Bronchial epithelial cell (primary cell): ENCODE measurements at regions not wholly inside any gene's neighbourhood (a gene's known extent, or its start where the extent isn't known, plus 50 kb on each side); places are given as distances from the start of the nearest gene placed in this dataset.

ENCODE experiments used
- DNase-seq: peaks from one replicate; pipeline ENCODE4 v3.0.0-alpha.2; 2010; ENCODE audit warnings: low read depth
- FAIRE-seq: peaks from 2 replicates; lab custom pipeline; 2011; peaks lifted over from hg19 to GRCh38; lab: Jason Lieb, UNC
- H3K27me3 ChIP-seq: 2 replicates; pipeline ENCODE4 v1.5.1; 2011; ENCODE audit warnings: low read length; ENCODE audit not compliant: control insufficient read depth, insufficient read depth
- H3K36me3 ChIP-seq: 2 replicates; pipeline ENCODE4 v1.5.1; 2011; ENCODE audit warnings: low read length; ENCODE audit not compliant: control insufficient read depth, insufficient read depth
- H3K4me3 ChIP-seq: 2 replicates; pipeline ENCODE4 v1.5.1; 2011; ENCODE audit warnings: mild to moderate bottlenecking, low read depth, low read length, control low read depth
- CTCF ChIP-seq: IDR thresholded peaks from 2 replicates; pipeline ENCODE4 v1.5.1; 2011; ENCODE audit warnings: mild to moderate bottlenecking, moderate library complexity, low read length, control low read depth, inconsistent platforms; ENCODE audit not compliant: insufficient read depth, severe bottlenecking

GRCh38 chr3:117691526-117691925, 981.9 kb downstream of the TUSC7 start:
- H3K36me3 ChIP-seq, result no peaks in the 10 kb centered on the region
- H3K27me3 ChIP-seq, result no peaks in the 10 kb centered on the region
- DNase-seq (no peak), FAIRE-seq (peak; percentile 7)
- no peak for TF ChIP-seq CTCF
- H3K4me3 ChIP-seq, result no peak overlapping the region

GRCh38 chr3:117692416-117692995, 982.9 kb downstream of the TUSC7 start:
- H3K36me3 ChIP-seq, result no peaks in the 10 kb centered on the region
- no peak overlapping the region for H3K4me3 ChIP-seq
- no peak for TF ChIP-seq CTCF
- H3K27me3 ChIP-seq, result no peaks in the 10 kb centered on the region
- DNase-seq, result peak; percentile 72
- no peak for FAIRE-seq

- Histone ChIP-seq H3K4me3 (no peak overlapping the region), H3K27me3 (no peaks in the 10 kb centered on the region), H3K36me3 (no peaks in the 10 kb centered on the region)
- no peak for FAIRE-seq
- DNase-seq, result peak; percentile 3
- no peak for TF ChIP-seq CTCF
These were observed 985.7 kb downstream of the TUSC7 start for GRCh38 chr3:117695321-117695720.

- FAIRE-seq (no peak), DNase-seq (no peak)
- Histone ChIP-seq H3K36me3 (no peaks in the 10 kb centered on the region), H3K4me3 (no peak overlapping the region), H3K27me3 (no peaks in the 10 kb centered on the region)
- no peak for TF ChIP-seq CTCF
These were observed 986.5 kb downstream of the TUSC7 start for GRCh38 chr3:117695871-117696645.

DNA sequence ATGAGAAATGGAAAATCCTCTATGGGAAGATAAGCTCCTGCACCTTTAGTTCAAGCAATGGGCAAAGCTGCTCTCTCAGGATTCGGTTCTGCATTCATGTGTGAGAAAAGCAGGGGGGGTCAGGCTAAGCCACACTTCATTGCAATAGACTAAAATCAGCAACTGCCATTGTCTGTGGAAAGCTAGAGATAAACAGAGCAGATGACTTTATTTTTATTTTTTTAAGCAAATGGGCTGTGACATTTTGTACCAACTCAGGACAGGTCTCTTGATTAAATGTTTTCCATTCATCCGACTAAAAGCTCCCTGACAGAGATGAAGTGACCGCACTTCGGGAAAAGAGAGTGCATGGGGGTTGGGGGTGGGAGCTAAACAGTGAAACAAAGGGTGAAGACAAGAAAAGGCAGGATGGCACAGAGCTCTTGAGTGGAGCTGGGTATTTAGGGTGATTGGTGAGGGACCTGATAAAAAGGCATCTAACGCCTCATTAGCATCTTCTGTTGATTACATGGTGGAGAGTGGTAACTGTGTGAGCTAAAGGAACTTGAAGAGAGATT, 987.4 kb downstream of the TUSC7 start:
- Histone ChIP-seq H3K4me3 (no peak overlapping the region), H3K36me3 (no peaks in the 10 kb centered on the region), H3K27me3 (no peaks in the 10 kb centered on the region)
- DNase-seq, result no peak
- FAIRE-seq, result no peak
- no peak for TF ChIP-seq CTCF
